Hepatocyte (in vitro differentiated cells): ENCODE measurements at regions not wholly inside any gene's neighbourhood (a gene's known extent, or its start where the extent isn't known, plus 50 kb on each side); places are given as distances from the start of the nearest gene placed in this dataset.

Source experiments
- DNase-seq: peaks from one replicate; pipeline ENCODE4 v3.0.0-alpha.2; 2016; ENCODE audit warnings: low spot score
- H2AFZ ChIP-seq: fragments of 200-600 bp; sonication (generic); 2 replicates; pipeline ENCODE4 v1.6.0; 2016; ENCODE audit warnings: antibody characterized with exemption, mild to moderate bottlenecking
- H3K27ac ChIP-seq: fragments of 200-600 bp; sonication (generic); 2 replicates; pipeline ENCODE4 v1.5.1; 2016; ENCODE audit warnings: mild to moderate bottlenecking
- H3K27me3 ChIP-seq: fragments of 200-600 bp; sonication (generic); 2 replicates; pipeline ENCODE4 v1.6.1; 2016
- H3K36me3 ChIP-seq: fragments of 200-600 bp; sonication (generic); replicated peaks from 2 replicates; pipeline ENCODE4 v1.5.1; 2016; ENCODE audit warnings: low read depth; ENCODE audit not compliant: insufficient read depth
- H3K4me1 ChIP-seq: fragments of 200-600 bp; sonication (generic); 2 replicates; pipeline ENCODE4 v1.5.1; 2016; ENCODE audit warnings: mild to moderate bottlenecking, moderate library complexity; ENCODE audit not compliant: insufficient read depth
- H3K4me2 ChIP-seq: fragments of 200-600 bp; sonication (generic); 2 replicates; pipeline ENCODE4 v1.6.0; 2016
- H3K4me3 ChIP-seq: fragments of 200-600 bp; sonication (generic); 2 replicates; pipeline ENCODE4 v1.5.1; 2016; ENCODE audit warnings: mild to moderate bottlenecking
- H3K79me2 ChIP-seq: fragments of 200-600 bp; sonication (generic); 2 replicates; pipeline ENCODE4 v1.6.0; 2017; ENCODE audit warnings: mild to moderate bottlenecking
- H3K9me2 ChIP-seq: fragments of 200-600 bp; sonication (generic); replicated peaks from 2 replicates; pipeline ENCODE4 v1.6.0; 2017; ENCODE audit warnings: mild to moderate bottlenecking; ENCODE audit not compliant: insufficient read depth
- H3K9me3 ChIP-seq: fragments of 200-600 bp; sonication (generic); 2 replicates; pipeline ENCODE4 v1.5.1; 2016; ENCODE audit warnings: low read depth, mild to moderate bottlenecking
- H4K20me1 ChIP-seq: fragments of 200-600 bp; sonication (generic); 2 replicates; pipeline ENCODE4 v1.6.0; 2016; ENCODE audit warnings: mild to moderate bottlenecking; ENCODE audit not compliant: insufficient read depth, poor library complexity, severe bottlenecking
- EZH2 ChIP-seq: fragments of 200-600 bp; sonication (generic); IDR thresholded peaks from 2 replicates; pipeline ENCODE4 v1.6.1; 2016; ENCODE audit warnings: antibody characterized with exemption, mild to moderate bottlenecking, borderline replicate concordance
- EZH2phosphoT487 ChIP-seq: fragments of 200-600 bp; sonication (generic); IDR thresholded peaks from one replicate; pipeline ENCODE4 v1.6.1; 2018; ENCODE audit warnings: antibody characterized with exemption, mild to moderate bottlenecking, low read depth, moderate library complexity; ENCODE audit not compliant: unreplicated experiment, severe bottlenecking
- WGBS: methylation state at CpG from one replicate; pipeline ENCODE4 v1.1.6; 2016; ENCODE audit warnings: low lambda C conversion rate; ENCODE audit errors: missing lambda C conversion rate; 5-methylcytosine and 5-hydroxymethylcytosine counted together
- TF ChIP-seq, protein P1 (sequence below): fragments of 200-600 bp; sonication (generic); IDR thresholded peaks from 2 replicates; pipeline ENCODE4 v1.5.1; 2016; ENCODE audit warnings: antibody characterized with exemption, mild to moderate bottlenecking; ENCODE audit not compliant: poor library complexity

GRCh38 chr6:112488238-112488637 lies 141.1 kb downstream of the RFPL4B start:
- TF ChIP-seq, protein P1, sequence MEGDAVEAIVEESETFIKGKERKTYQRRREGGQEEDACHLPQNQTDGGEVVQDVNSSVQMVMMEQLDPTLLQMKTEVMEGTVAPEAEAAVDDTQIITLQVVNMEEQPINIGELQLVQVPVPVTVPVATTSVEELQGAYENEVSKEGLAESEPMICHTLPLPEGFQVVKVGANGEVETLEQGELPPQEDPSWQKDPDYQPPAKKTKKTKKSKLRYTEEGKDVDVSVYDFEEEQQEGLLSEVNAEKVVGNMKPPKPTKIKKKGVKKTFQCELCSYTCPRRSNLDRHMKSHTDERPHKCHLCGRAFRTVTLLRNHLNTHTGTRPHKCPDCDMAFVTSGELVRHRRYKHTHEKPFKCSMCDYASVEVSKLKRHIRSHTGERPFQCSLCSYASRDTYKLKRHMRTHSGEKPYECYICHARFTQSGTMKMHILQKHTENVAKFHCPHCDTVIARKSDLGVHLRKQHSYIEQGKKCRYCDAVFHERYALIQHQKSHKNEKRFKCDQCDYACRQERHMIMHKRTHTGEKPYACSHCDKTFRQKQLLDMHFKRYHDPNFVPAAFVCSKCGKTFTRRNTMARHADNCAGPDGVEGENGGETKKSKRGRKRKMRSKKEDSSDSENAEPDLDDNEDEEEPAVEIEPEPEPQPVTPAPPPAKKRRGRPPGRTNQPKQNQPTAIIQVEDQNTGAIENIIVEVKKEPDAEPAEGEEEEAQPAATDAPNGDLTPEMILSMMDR: no peak
- TF ChIP-seq EZH2 (no peak), EZH2phosphoT487 (no peak)
- Histone ChIP-seq H3K36me3 (no peaks in the 10 kb centered on the region), H3K4me2 (no peak overlapping the region), H2AFZ (no peak overlapping the region), H3K9me2 (no peaks in the 10 kb centered on the region), H3K4me1 (no peaks in the 10 kb centered on the region), H3K9me3 (no peaks in the 10 kb centered on the region), H3K4me3 (no peak overlapping the region), H3K27me3 (no peaks in the 10 kb centered on the region), H3K27ac (no peak overlapping the region), H4K20me1 (no peaks in the 10 kb centered on the region), H3K79me2 (no peaks in the 10 kb centered on the region)
- WGBS: 94% methylated on average over 2 of the region's 2 CpGs
- no peak for DNase-seq

DNA sequence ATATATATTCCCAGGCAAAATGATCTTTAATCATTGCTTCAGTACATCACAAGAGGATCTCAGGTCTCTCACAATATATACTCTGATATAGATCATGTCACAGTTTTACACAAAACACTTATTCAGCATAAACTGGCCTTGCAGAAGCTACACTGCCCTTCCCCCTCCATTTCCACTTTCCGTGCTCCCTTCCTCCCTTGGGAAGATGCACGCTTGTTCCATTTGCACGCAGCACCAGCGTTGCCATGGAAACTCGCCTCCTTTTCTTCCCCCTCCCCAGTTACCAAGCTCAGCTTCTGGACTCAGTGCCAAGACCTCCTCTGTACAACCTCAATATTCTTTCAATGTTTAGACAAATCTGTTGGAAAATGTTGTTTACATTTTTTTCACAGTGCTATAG lies 154.6 kb downstream of the RFPL4B start:
- 37% methylated on average over 5 of the region's 5 CpGs for WGBS
- peak; percentile 84 for DNase-seq

GRCh38 chr6:112502351-112503090 lies 155.4 kb downstream of the RFPL4B start:
- WGBS: 53% methylated on average over 7 of the region's 7 CpGs

More for the DNA sequence above, 154.6 kb downstream of the RFPL4B start:
- H3K4me3 ChIP-seq: no peak overlapping the region
- H3K9me3 ChIP-seq: no peaks in the 10 kb centered on the region
- no peaks in the 10 kb centered on the region for H3K4me1 ChIP-seq
- H3K79me2 ChIP-seq: no peaks in the 10 kb centered on the region
- peak overlapping the region; percentile 63 for H3K27ac ChIP-seq
- no peaks in the 10 kb centered on the region for H3K27me3 ChIP-seq
- H3K9me2 ChIP-seq: no peaks in the 10 kb centered on the region
- no peaks in the 10 kb centered on the region for H3K36me3 ChIP-seq
- no peak overlapping the region for H2AFZ ChIP-seq
- H4K20me1 ChIP-seq: no peaks in the 10 kb centered on the region
- TF ChIP-seq EZH2phosphoT487: no peak
- H3K4me2 ChIP-seq: peak overlapping the region; percentile 57

DNA sequence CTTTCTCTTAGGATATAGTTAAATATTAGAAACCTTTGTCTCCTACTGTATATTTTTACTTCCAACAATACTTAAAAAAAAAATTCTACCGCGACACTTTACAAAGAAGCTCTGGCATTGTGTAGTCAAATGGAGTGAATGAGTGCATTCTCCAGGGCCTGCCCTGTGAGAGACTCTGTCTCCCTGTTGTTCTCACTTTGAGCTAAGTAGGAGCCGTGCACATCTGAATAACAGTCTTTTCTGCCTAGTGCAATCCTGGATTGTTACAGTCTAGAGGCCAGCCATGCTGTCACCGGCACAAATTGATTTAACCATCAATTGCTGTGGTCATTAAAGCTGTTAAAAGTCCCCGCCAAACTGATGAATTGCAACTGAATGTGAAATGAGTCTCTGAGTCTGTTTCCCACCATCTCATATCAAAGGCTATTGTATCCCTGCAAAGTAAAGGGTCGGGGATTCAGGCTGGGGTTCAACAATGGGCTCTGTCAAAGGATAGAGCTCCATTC lies 156.0 kb downstream of the RFPL4B start:
- Histone ChIP-seq H3K79me2 (no peaks in the 10 kb centered on the region), H3K9me3 (no peaks in the 10 kb centered on the region), H3K4me1 (no peaks in the 10 kb centered on the region), H3K27me3 (no peaks in the 10 kb centered on the region), H3K4me3 (no peak overlapping the region), H4K20me1 (no peaks in the 10 kb centered on the region), H2AFZ (peak overlapping the region; percentile 12), H3K27ac (peak overlapping the region; percentile 56), H3K4me2 (peak overlapping the region; percentile 57), H3K9me2 (no peaks in the 10 kb centered on the region), H3K36me3 (no peaks in the 10 kb centered on the region)
- TF ChIP-seq EZH2: no peak
- TF ChIP-seq, protein P1: no peak
- TF ChIP-seq EZH2phosphoT487: no peak
- WGBS: 60% methylated on average over 6 of the region's 6 CpGs
- no peak for DNase-seq

More at GRCh38 chr6:112502351-112503090, 155.4 kb downstream of the RFPL4B start:
- Histone ChIP-seq H3K27ac (peak overlapping the region; percentile 63), H3K9me3 (no peaks in the 10 kb centered on the region), H4K20me1 (no peaks in the 10 kb centered on the region), H2AFZ (peak overlapping the region; percentile 12), H3K27me3 (no peaks in the 10 kb centered on the region), H3K4me2 (peak overlapping the region; percentile 57), H3K4me1 (no peaks in the 10 kb centered on the region), H3K4me3 (no peak overlapping the region), H3K9me2 (no peaks in the 10 kb centered on the region), H3K36me3 (no peaks in the 10 kb centered on the region), H3K79me2 (no peaks in the 10 kb centered on the region)
- TF ChIP-seq EZH2: no peak
- TF ChIP-seq, protein P1: peak; percentile 60
- DNase-seq: peak; percentile 4
